ENCODE measurements at regions not wholly inside any gene's neighbourhood (a gene's known extent, or its start where the extent isn't known, plus 50 kb on each side); places are given as distances from the start of the nearest gene placed in this dataset.

- no peak for TF ChIP-seq ZNF318 (IDR thresholded peaks at IDR 0.05; ENCODE audit: borderline replicate concordance in 1 of 2, low read depth in 1 of 2)
- no peak for TF ChIP-seq FIP1L1 (IDR thresholded peaks at IDR 0.05; ENCODE audit: low read depth, low read length, poor library complexity, severe bottlenecking)
- TF ChIP-seq CREB3L1 (IDR thresholded peaks at IDR 0.05; ENCODE audit: borderline replicate concordance, low read depth): peak; percentile 51; the same call in 1 of the 2 replicates
- no peak for TF ChIP-seq MED1 (CRISPR knock-in tag; IDR thresholded peaks at IDR 0.05; ENCODE audit: borderline replicate concordance)
- TF ChIP-seq MEIS2 (IDR thresholded peaks at IDR 0.05; ENCODE audit: partially characterized antibody): peak; percentile 89
- TF ChIP-seq KDM2B (CRISPR knock-in tag; IDR thresholded peaks at IDR 0.05): no peak
- TF ChIP-seq KDM4B (IDR thresholded peaks at IDR 0.05; ENCODE audit: borderline replicate concordance in 2 of 2, low read depth in 1 of 2): no peak
- TF ChIP-seq BHLHE40 (IDR thresholded peaks at IDR 0.05; ENCODE audit: low read length): 0 out of 2 replicates have a peak, but pooled peaks have one; percentile 12
- TF ChIP-seq HDAC8 (tag; IDR thresholded peaks at IDR 0.05): no peak
- TF ChIP-seq ZC3H4 (CRISPR knock-in tag; IDR thresholded peaks at IDR 0.05; ENCODE audit: borderline replicate concordance): no peak
- no peak for TF ChIP-seq ZBTB33 (CRISPR knock-in tag; IDR thresholded peaks at IDR 0.05)
- TF ChIP-seq ZNF239 (CRISPR knock-in tag; IDR thresholded peaks at IDR 0.05): no peak
- no peak for TF ChIP-seq MAFG (tag; conservative IDR thresholded peaks at IDR 0.05)
- TF ChIP-seq CHD4 (IDR thresholded peaks at IDR 0.05; ENCODE audit: insufficient read depth, insufficient replicate concordance, low read depth, low read length, poor library complexity, severe bottlenecking): no peak
- 0 out of 2 replicates have a peak, but pooled peaks have one; percentile 14 for TF ChIP-seq ESRRA (IDR thresholded peaks at IDR 0.05; ENCODE audit: borderline replicate concordance, low read depth)
Measured at GRCh38 chr2:20145497-20146193, 79.3 kb downstream of the SDC1 start (continued).

Data from K562 (cell line).